Endothelial cell of umbilical vein (primary cell): ENCODE measurements at regions not wholly inside any gene's neighbourhood (a gene's known extent, or its start where the extent isn't known, plus 50 kb on each side); places are given as distances from the start of the nearest gene placed in this dataset.

Experiments used
- CTCF ChIP-seq, 2 donors: IDR thresholded peaks; 1 replicate in 1 of 2; 2 replicates in 1 of 2; pipeline ENCODE4 v1.5.1; 2011; ENCODE audit warnings: low read length in 2 of 2, mild to moderate bottlenecking in 2 of 2, moderate library complexity in 2 of 2, control low read depth in 1 of 2, inconsistent platforms in 1 of 2, low read depth in 1 of 2; ENCODE audit not compliant: insufficient read depth in 1 of 2; ENCODE audit errors: extremely low read depth in 1 of 2
- EZH2 ChIP-seq: IDR thresholded peaks from 2 replicates; pipeline ENCODE4 v1.6.1; 2012; ENCODE audit warnings: borderline replicate concordance, low read depth, mild to moderate bottlenecking, moderate library complexity, low read length, inconsistent platforms; ENCODE audit not compliant: severe bottlenecking
- JUN ChIP-seq: IDR thresholded peaks from 2 replicates; pipeline ENCODE4 v1.6.1; 2011; ENCODE audit warnings: borderline replicate concordance, low read depth; ENCODE audit not compliant: insufficient read length, insufficient read depth
- POLR2A ChIP-seq: IDR thresholded peaks from 2 replicates; pipeline ENCODE4 v1.6.1; 2012; ENCODE audit warnings: low read depth, mild to moderate bottlenecking, control low read depth, low read length

- TF ChIP-seq CTCF (IDR thresholded peaks at IDR 0.05; ENCODE audit: extremely low read depth in 1 of 2, insufficient read depth in 1 of 2, low read depth in 1 of 2, low read length in 2 of 2) (no peak), JUN (no peak), POLR2A (no peak), EZH2 (no peak)
These were observed 228.3 kb upstream of the WSCD1 start for GRCh38 chr17:5841862-5842261.
